Transverse colon (tissue), 4 donors: ENCODE measurements at regions not wholly inside any gene's neighbourhood (a gene's known extent, or its start where the extent isn't known, plus 50 kb on each side); places are given as distances from the start of the nearest gene placed in this dataset.

ENCODE experiments used
- DNase-seq: peaks from one replicate; pipeline ENCODE4 v3.0.0-alpha.2; 2019
- H3K27ac ChIP-seq, 4 donors: fragments of 200-600 bp; sonication (generic); 2 replicates each; pipeline ENCODE4 v1.5.1; 2016 to 2018; ENCODE audit warnings: inconsistent platforms in 4 of 4
- H3K27me3 ChIP-seq: fragments of 200-600 bp; sonication (generic); 2 replicates; pipeline ENCODE4 v1.5.1; 2017; ENCODE audit warnings: inconsistent platforms
- H3K36me3 ChIP-seq, 4 donors: fragments of 200-600 bp; sonication (generic); 2 replicates each; pipeline ENCODE4 v1.5.1; 2017 to 2019; ENCODE audit warnings: inconsistent platforms in 4 of 4
- H3K4me1 ChIP-seq, 4 donors: fragments of 200-600 bp; sonication (generic); 2 replicates each; pipeline ENCODE4 v1.5.1; 2017 to 2020; ENCODE audit warnings: inconsistent platforms in 4 of 4
- H3K4me3 ChIP-seq, 4 donors: fragments of 200-600 bp; sonication (generic); 1 replicate in 1 of 4; 2 replicates in 3 of 4; pipeline versions ENCODE4 v1.5.1 to v1.6.1; 2017 to 2019; ENCODE audit warnings: inconsistent platforms in 4 of 4
- H3K9me3 ChIP-seq, 2 donors: fragments of 200-600 bp; sonication (generic); 2 replicates each; pipeline ENCODE4 v1.5.1; 2017 to 2019; ENCODE audit warnings: inconsistent platforms in 2 of 2
- EP300 ChIP-seq: sonication (generic); formaldehyde crosslinking; IDR thresholded peaks from one replicate; pipeline ENCODE4 v1.6.1; 2017; ENCODE audit warnings: antibody characterized with exemption, low read depth
- POLR2A ChIP-seq: fragments of 450-650 bp; IDR thresholded peaks from one replicate; pipeline ENCODE4 v1.6.1; 2016; ENCODE audit warnings: antibody characterized with exemption, mild to moderate bottlenecking, moderate library complexity
- POLR2AphosphoS5 ChIP-seq, 3 donors: sonication (generic); formaldehyde crosslinking; IDR thresholded peaks; one replicate each; pipeline ENCODE4 v1.6.1; 2016; ENCODE audit warnings: antibody characterized with exemption in 3 of 3
- WGBS, 2 donors: methylation state at CpG; one replicate each; pipeline ENCODE4 v1.1.5; 2018; ENCODE audit warnings: low coverage in 1 of 2; 5-methylcytosine and 5-hydroxymethylcytosine counted together
- in situ Hi-C, 4 donors: fragments of 200-750 bp; cut with MboI; loops; one replicate each; pipeline versions ENCODE4 v1.15.0 to v1.15.1; 2017; ENCODE audit warnings: low sequenced_read_pairs in 3 of 4, low pct_ligation_motif_present in 1 of 4, low pct_unique_long_range_greater_than_20kb in 1 of 4
- intact Hi-C: fragments of 100-400 bp; cut with DNase I; formaldehyde crosslinking; loops from one replicate; pipeline ENCODE4 v1.15.1; 2023; ENCODE audit warnings: low total_unique reads
- TF ChIP-seq, protein P1 (sequence below), 5 experiments: fragments of 200-600 bp in 3 of 5; fragments of 450-650 bp in 2 of 5; sonication (generic) in 3 of 5; IDR thresholded peaks; 1 replicate in 2 of 5; 2 replicates in 3 of 5; pipeline ENCODE4 v1.5.1; 2016 to 2017; ENCODE audit warnings: antibody characterized with exemption in 5 of 5, inconsistent platforms in 3 of 5, mild to moderate bottlenecking in 2 of 5, moderate library complexity in 1 of 5

DNA sequence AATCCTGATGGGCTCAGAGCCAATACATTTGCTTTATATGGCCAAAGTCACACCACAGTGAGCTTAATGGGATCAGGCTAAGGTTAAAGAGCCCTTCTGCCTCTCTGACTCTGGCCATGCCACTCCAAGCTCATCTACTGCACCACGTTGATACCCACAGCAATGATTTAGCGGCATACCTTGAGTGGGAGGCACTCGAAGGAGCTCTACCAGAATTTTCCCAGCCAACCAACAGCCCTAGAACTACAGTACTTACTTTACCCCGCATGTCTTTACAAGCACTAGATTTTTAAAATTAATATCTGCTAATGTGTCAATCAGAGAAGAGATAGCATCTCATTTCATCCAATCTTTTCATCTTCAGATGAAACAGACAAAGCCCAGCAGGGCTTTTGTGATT lies 300.5 kb downstream of the GRIN2B start:
- WGBS, 2 donors = 85 to 100% methylated on average over 2 to 4 of the region's 4 CpGs
- H3K9me3 ChIP-seq = no peaks in the 10 kb centered on the region
- DNase-seq = no peak
- no peaks in the 10 kb centered on the region for H3K4me1 ChIP-seq
- in situ Hi-C loops (no loop called here), intact Hi-C loops (loop anchor here (10.0 kb wide), 1 partner anchor 854 kb away; no protein-coding TSS in a partner anchor)
- TF ChIP-seq, protein P1, sequence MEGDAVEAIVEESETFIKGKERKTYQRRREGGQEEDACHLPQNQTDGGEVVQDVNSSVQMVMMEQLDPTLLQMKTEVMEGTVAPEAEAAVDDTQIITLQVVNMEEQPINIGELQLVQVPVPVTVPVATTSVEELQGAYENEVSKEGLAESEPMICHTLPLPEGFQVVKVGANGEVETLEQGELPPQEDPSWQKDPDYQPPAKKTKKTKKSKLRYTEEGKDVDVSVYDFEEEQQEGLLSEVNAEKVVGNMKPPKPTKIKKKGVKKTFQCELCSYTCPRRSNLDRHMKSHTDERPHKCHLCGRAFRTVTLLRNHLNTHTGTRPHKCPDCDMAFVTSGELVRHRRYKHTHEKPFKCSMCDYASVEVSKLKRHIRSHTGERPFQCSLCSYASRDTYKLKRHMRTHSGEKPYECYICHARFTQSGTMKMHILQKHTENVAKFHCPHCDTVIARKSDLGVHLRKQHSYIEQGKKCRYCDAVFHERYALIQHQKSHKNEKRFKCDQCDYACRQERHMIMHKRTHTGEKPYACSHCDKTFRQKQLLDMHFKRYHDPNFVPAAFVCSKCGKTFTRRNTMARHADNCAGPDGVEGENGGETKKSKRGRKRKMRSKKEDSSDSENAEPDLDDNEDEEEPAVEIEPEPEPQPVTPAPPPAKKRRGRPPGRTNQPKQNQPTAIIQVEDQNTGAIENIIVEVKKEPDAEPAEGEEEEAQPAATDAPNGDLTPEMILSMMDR (IDR thresholded peaks at IDR 0.05) = no peak
- TF ChIP-seq POLR2AphosphoS5 (IDR thresholded peaks at IDR 0.05) (no peak), POLR2A (no peak), EP300 (no peak)
- H3K27ac ChIP-seq = no peak overlapping the region
- H3K36me3 ChIP-seq = no peaks in the 10 kb centered on the region
- no peaks in the 10 kb centered on the region for H3K27me3 ChIP-seq
- H3K4me3 ChIP-seq = no peak overlapping the region

DNA sequence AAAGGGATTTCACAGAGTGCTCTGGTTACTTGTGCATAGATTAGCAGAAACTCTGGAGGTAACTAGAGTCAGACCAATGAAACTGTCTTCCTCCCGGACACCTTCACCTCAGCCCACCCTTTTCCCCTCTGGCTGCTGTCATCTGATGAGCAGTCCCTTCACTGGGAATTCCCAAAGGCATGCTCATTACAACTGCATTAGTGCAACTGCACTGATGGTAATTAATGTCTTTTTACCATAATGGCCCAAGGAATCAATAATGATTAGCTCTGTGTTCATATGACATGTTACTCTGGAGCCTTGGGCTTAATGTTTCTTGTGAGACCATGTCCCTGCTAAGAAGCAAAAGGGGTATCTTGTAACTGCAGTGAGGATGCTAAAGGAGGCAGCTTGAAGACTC lies 304.5 kb downstream of the GRIN2B start:
- TF ChIP-seq EP300 (no peak), POLR2A (no peak), POLR2AphosphoS5 (IDR thresholded peaks at IDR 0.05) (no peak)
- TF ChIP-seq, protein P1 (IDR thresholded peaks at IDR 0.05) = no peak
- 86% methylated on average over 1 of the region's 1 CpG; no CpG with 5 or more reads in 1 of the 2 donors for WGBS, 2 donors
- no peak overlapping the region for H3K4me3 ChIP-seq
- no peaks in the 10 kb centered on the region for H3K27me3 ChIP-seq
- in situ Hi-C loops = no loop called here
- no peak for DNase-seq
- no peaks in the 10 kb centered on the region for H3K4me1 ChIP-seq
- no peaks in the 10 kb centered on the region for H3K36me3 ChIP-seq
- no peak overlapping the region for H3K27ac ChIP-seq
- no peaks in the 10 kb centered on the region for H3K9me3 ChIP-seq
- intact Hi-C loops = no loop called here

DNA sequence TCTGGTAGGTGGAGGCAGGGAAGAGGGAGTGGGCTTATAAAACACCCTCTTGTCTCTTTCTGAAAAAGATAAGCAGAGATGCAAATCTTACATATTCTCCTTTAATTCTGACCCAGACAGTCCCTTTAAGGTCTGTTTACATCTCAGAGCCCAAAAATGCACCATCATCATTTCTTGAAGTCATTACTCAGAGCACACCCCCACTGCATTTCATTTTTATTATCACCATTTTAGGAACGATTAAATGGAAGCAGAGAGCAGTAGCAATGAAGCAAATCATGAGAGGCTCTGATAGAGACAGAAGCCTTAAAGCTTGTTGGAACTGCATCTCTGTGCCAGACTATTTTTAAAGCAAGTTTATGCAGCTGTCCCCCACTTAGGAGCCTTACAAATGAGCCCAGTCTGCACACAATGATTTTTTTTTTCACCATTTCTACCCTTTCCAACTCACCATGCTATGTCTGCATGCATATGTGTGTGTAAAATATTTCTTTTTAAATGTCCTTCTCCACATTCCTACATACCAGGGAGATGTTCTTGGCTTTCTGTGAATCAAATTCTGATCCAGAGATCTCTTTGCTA lies 311.0 kb downstream of the GRIN2B start:
- TF ChIP-seq POLR2AphosphoS5 (IDR thresholded peaks at IDR 0.05) (no peak), POLR2A (no peak), EP300 (no peak)
- TF ChIP-seq, protein P1 (IDR thresholded peaks at IDR 0.05) = no peak
- Histone ChIP-seq H3K4me3 (no peak overlapping the region), H3K4me1 (no peaks in the 10 kb centered on the region), H3K27me3 (no peaks in the 10 kb centered on the region), H3K36me3 (no peaks in the 10 kb centered on the region), H3K9me3 (no peaks in the 10 kb centered on the region), H3K27ac (no peak overlapping the region)
- in situ Hi-C loops = loop anchor here in 2 of 4 donors (25.0 kb wide), 1 partner anchor 383 kb away; no protein-coding TSS in a partner anchor
- WGBS, 2 donors = 30 to 57% methylated on average over 1 of the region's 1 CpG
- DNase-seq = no peak
- intact Hi-C loops = loop anchor here (5.0 kb wide), 1 partner anchor 658 kb away; no protein-coding TSS in a partner anchor

DNA sequence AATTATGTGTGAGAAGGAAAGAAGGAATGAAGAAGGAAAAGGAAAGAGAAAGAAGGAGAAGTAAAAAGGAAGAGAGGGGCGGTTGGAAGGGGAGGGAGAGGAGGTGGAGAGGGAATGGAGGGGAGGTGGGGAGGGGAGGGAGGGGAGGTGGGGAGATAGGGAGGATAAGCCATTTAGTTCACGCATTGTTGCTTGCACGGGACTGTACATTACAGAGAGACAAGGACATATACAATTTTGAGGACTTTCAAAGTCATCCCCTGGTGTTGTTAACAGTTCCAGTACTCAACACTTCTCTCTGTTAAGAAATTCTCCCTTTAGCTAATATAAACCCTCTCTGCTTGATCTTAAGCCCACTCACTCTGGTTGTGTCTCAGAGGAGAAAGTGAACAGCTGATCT lies 312.5 kb downstream of the GRIN2B start:
- H3K4me1 ChIP-seq = no peaks in the 10 kb centered on the region
- H3K27ac ChIP-seq = no peak overlapping the region
- H3K4me3 ChIP-seq = no peak overlapping the region
- no peaks in the 10 kb centered on the region for H3K36me3 ChIP-seq
- no peak for TF ChIP-seq POLR2AphosphoS5 (IDR thresholded peaks at IDR 0.05)
- TF ChIP-seq POLR2A = no peak
- TF ChIP-seq EP300 = no peak
- TF ChIP-seq, protein P1 (IDR thresholded peaks at IDR 0.05) = no peak
- H3K27me3 ChIP-seq = no peaks in the 10 kb centered on the region
- DNase-seq = no peak
- 85 to 88% methylated on average over 3 of the region's 3 CpGs for WGBS, 2 donors
- in situ Hi-C loops = loop anchor here in 3 of 4 donors (10.0 to 25.0 kb wide), 2 partner anchors 382 to 394 kb away; no protein-coding TSS in a partner anchor
- no peaks in the 10 kb centered on the region for H3K9me3 ChIP-seq
- intact Hi-C loops = no loop called here
